ENCODE measurements at regions not wholly inside any gene's neighbourhood (a gene's known extent, or its start where the extent isn't known, plus 50 kb on each side); places are given as distances from the start of the nearest gene placed in this dataset.

DNA sequence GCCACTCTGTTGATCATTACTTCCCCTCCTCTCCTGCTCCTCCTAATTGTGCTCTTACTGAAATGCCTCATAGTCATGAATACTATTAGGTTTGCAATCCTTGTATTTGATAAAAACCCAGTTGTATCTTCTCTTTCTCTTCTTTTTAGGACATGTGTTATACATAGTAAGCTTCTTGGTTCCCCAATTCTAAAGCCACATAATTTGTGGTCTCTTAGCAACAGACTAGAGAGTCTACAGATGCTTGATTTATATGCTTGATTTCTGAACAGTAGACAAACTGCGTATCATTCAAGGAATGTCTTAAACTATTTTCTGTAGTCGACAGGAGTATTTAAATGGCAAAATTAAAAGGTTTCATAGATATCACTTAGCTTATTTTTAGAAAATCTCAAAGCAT is 1598.9 kb downstream of the PLA2G4A start:
- TF ChIP-seq CTCF (IDR thresholded peaks at IDR 0.05): no peak
- no peak for TF ChIP-seq POLR2A (IDR thresholded peaks at IDR 0.05)

All from esophagus squamous epithelium (tissue), 4 donors.